ENCODE measurements at regions not wholly inside any gene's neighbourhood (a gene's known extent, or its start where the extent isn't known, plus 50 kb on each side); places are given as distances from the start of the nearest gene placed in this dataset.

DNA sequence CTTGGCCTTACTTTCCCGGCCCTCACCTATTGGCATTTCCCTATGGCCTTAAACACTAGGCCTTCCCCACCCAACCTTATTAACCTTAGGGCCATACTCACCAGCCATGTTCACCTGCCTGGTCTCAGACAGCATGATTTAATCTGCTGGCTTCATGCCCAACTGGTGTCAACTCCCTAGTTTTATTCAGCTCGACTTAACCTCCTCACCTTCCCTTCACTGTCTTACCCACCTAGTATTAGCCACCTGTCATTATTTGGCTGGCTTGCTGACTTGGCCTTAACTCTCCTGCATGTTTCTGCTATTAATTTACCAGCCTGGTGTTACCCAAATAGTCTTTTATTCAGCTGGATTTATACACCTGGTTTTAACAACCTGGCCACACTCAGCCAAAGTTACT, 136.0 kb upstream of the ZSWIM2 start:
- Histone ChIP-seq H3K36me3 (no peaks in the 10 kb centered on the region), H3K9me3 (peaks cover 0 to 6% (median under 1%) of the 10 kb centered on the region in 4 donors), H3K27me3 (no peaks in the 10 kb centered on the region), H3K4me3 (no peak overlapping the region), H3K4me1 (no peaks in the 10 kb centered on the region), H3K27ac (no peak overlapping the region)
- WGBS, 2 donors, result 67 to 84% methylated on average over 2 of the region's 2 CpGs
- intact Hi-C loops (cut with DNase I), result no loop called here
- TF ChIP-seq EP300 (IDR thresholded peaks at IDR 0.05) (no peak), POLR2A (IDR thresholded peaks at IDR 0.05) (no peak), POLR2AphosphoS5 (IDR thresholded peaks at IDR 0.05) (no peak)
- TF ChIP-seq, protein P1, sequence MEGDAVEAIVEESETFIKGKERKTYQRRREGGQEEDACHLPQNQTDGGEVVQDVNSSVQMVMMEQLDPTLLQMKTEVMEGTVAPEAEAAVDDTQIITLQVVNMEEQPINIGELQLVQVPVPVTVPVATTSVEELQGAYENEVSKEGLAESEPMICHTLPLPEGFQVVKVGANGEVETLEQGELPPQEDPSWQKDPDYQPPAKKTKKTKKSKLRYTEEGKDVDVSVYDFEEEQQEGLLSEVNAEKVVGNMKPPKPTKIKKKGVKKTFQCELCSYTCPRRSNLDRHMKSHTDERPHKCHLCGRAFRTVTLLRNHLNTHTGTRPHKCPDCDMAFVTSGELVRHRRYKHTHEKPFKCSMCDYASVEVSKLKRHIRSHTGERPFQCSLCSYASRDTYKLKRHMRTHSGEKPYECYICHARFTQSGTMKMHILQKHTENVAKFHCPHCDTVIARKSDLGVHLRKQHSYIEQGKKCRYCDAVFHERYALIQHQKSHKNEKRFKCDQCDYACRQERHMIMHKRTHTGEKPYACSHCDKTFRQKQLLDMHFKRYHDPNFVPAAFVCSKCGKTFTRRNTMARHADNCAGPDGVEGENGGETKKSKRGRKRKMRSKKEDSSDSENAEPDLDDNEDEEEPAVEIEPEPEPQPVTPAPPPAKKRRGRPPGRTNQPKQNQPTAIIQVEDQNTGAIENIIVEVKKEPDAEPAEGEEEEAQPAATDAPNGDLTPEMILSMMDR (IDR thresholded peaks at IDR 0.05), result no peak
- no peak for DNase-seq

GRCh38 chr2:186984481-186984880, 135.5 kb upstream of the ZSWIM2 start:
- Histone ChIP-seq H3K36me3 (no peaks in the 10 kb centered on the region), H3K27me3 (no peaks in the 10 kb centered on the region), H3K9me3 (peaks cover 0 to 1% (median 0%) of the 10 kb centered on the region in 4 donors), H3K4me1 (no peaks in the 10 kb centered on the region), H3K27ac (no peak overlapping the region), H3K4me3 (no peak overlapping the region)
- no peak for DNase-seq
- TF ChIP-seq, protein P1 (IDR thresholded peaks at IDR 0.05), result no peak
- no peak for TF ChIP-seq POLR2A (IDR thresholded peaks at IDR 0.05)
- TF ChIP-seq POLR2AphosphoS5 (IDR thresholded peaks at IDR 0.05), result no peak
- TF ChIP-seq EP300 (IDR thresholded peaks at IDR 0.05), result no peak
- WGBS, 2 donors, result 90 to 92% methylated on average over 3 of the region's 3 CpGs
- intact Hi-C loops (cut with DNase I), result no loop called here

DNA sequence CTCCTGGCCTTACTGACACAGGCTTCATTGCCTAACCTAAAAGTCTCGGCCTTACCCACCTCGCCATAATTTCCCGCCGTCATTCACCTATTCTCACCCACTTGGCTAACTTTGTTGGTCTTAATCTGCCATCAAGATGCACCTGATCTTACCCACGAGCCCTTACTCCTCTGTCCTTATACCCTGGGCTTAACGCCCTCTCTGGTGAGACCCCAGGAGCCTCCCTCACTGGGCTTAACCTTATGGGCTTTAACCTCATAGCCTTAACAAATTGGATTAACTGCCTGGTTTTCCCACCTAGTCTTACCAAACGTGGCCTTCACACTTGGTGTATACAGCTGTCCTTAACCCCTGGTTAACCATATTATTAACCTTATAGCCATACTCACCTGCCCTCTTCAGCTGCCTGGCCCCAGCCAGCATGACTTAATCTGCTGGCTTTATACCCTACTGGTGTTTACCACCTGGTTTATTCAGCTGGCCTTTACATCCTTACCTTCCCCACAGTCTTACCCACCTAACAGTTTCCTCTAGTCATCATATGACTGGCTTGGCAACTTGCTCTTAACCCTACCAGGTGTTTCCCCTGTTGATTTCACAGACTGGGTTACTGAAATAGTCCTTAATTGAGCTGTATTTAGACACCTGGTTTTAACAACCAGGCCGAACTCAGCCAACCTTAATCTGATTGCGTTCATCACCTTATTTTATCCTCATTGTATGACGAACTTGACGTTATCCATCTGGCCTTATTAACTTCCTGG, 132.0 kb upstream of the ZSWIM2 start:
- Histone ChIP-seq H3K27me3 (no peaks in the 10 kb centered on the region), H3K4me1 (no peaks in the 10 kb centered on the region), H3K27ac (no peak overlapping the region), H3K36me3 (no peaks in the 10 kb centered on the region), H3K9me3 (no peaks in the 10 kb centered on the region), H3K4me3 (no peak overlapping the region)
- no peak for DNase-seq
- TF ChIP-seq EP300 (IDR thresholded peaks at IDR 0.05), result no peak
- TF ChIP-seq POLR2AphosphoS5 (IDR thresholded peaks at IDR 0.05), result no peak
- no peak for TF ChIP-seq POLR2A (IDR thresholded peaks at IDR 0.05)
- TF ChIP-seq, protein P1 (IDR thresholded peaks at IDR 0.05), result no peak
- WGBS, 2 donors, result 86 to 88% methylated on average over 11 of the region's 11 CpGs
- intact Hi-C loops (cut with DNase I), result no loop called here

DNA sequence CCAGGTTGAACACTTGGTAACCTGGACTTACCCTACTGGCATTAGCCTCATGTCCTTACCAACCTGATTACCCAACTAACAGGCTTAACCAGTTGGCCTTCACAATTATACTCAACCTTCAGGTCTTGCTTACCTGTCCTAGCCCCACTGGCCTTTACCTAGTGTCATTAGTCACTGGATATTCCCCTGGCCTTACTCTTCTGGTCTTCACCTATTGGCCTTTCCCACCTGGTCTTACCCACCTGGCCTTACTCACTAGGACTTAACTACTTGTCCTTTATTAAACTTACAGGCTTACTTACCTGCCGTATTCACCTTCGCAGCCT, 131.1 kb upstream of the ZSWIM2 start:
- intact Hi-C loops (cut with DNase I), result no loop called here
- H3K36me3 ChIP-seq, result no peaks in the 10 kb centered on the region
- no peak overlapping the region for H3K27ac ChIP-seq

More for the DNA sequence above, 131.1 kb upstream of the ZSWIM2 start:
- DNase-seq, result no peak
- Histone ChIP-seq H3K4me1 (no peaks in the 10 kb centered on the region), H3K4me3 (no peak overlapping the region), H3K9me3 (no peaks in the 10 kb centered on the region), H3K27me3 (no peaks in the 10 kb centered on the region)
- 95 to 99% methylated on average over 2 of the region's 2 CpGs for whole genome bisulfite sequencing, 2 donors
- TF ChIP-seq, protein P1 (IDR thresholded peaks at IDR 0.05), result no peak
- no peak for TF ChIP-seq EP300 (IDR thresholded peaks at IDR 0.05)
- TF ChIP-seq POLR2AphosphoS5 (IDR thresholded peaks at IDR 0.05), result no peak
- TF ChIP-seq POLR2A (IDR thresholded peaks at IDR 0.05), result no peak

Measured in sigmoid colon (tissue), 6 donors.